HG02571 (cell line): ENCODE measurements at regions not wholly inside any gene's neighbourhood (a gene's known extent, or its start where the extent isn't known, plus 50 kb on each side); places are given as distances from the start of the nearest gene placed in this dataset.

Source experiments
- ATAC-seq: cut with Tn5 transposase; IDR thresholded peaks from one replicate; pipeline ENCODE4 v1.9.1; 2021; ENCODE audit warnings: mild to moderate bottlenecking, moderate library complexity; ENCODE audit not compliant: unreplicated experiment

DNA sequence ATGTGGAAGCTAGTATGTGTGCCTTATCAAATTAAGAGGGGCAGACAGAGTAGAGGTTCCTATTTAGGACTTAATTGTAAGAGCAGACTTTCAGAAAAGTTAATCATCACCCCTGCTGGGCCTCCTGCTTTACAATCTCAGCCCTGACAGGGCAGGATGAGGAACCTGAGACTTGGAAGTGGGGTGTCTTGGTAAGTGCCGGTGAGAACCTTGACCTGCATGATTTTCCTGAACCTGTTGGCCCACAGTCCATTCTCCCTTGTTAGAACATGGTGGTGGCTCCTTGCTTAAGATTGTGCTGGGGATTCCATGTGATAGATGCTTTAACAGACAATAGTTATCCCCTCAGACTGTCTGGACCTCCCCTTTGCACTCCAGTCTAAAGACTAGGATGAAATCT, 141.7 kb upstream of the TMEM72 start:
- no peak for ATAC-seq

DNA sequence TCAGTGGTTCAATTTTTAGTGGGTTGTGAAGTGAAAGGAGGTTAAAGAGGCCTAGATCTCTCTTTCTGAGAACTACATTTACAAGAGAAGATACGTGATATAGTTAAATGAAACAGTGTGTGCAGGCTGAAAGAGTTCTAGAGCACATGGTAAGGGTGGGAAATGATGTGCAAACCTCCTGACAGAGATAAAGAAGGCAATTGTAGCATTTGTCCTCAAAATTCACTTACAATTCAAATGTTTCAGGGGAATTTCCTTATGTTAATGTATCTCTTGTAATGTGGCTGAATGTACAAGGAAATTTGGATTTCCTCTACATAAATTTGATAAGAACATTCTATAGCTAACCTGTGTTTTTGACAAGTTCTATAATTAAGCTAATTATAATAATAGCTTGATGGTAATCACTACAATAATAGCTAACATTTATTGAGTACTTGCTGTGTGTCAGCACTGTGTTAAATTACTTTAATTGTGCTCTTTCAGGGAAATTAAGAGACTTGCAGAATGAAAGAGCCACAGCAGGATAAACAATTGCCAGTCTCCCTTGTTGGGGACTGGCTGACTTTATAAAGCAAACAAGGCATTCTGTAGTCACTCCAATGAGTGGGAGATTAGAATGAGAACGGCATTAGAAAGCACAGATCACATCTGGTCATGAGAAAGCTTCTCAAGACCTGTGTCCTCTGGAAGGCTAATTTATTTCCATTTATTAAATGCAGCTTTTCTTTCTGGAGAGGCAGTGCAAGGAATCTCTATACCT, 139.7 kb upstream of the TMEM72 start:
- no peak for ATAC-seq

- ATAC-seq: no peak
Observed at GRCh38 chr10:44773565-44773964, 137.6 kb upstream of the TMEM72 start.

DNA sequence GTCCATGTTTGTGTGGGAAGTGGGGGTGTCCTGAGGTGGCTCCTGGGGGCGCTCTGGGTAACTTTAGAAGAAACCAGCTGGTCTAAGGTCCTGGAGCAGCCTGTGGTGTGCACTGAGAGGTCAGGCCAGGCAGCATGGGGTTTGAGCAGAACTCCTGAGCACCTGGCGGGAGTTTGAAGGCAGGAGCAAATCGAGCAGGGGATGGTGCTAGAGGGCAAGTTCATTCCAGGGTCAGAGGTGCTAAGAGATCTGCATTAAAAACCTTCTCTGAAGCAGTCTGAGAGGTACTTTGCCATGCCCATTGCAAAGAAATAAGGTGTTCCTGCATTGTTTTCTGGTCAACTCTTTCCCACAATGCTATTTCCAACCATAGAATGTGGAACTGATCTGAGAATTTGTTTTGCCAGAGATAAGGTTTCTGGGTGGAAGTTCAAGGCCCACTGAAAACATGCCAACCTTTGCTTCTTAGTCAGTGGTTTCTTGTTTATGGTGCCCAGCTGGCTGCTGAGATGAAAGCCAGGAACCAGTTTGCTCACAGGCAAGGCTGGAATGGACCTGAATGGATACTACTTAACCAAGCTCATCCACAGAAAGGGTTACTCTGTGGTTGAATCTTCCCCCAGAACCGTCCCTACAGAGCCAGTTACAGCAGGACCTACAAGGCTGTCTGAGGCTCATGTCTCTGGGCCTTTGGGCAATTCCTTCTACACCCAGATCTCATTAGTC, 136.3 kb upstream of the TMEM72 start:
- no peak for ATAC-seq

DNA sequence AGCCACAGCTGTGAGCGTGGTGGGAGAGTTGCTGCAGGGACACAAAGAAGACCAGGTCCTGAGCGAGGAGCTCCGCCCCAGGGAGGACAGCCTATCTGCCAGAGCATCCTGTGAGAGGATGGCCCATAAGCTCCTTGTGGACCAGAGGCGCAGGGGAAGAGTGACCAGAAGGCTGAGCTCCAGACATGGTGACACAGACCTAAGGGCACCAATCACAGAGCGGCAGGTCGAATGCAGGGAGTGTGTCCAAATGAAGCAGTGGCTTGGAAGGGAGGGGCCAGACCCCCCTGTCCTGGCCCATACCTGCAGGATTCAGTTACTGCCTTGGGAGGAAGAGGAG, 135.8 kb upstream of the TMEM72 start:
- ATAC-seq: no peak

DNA sequence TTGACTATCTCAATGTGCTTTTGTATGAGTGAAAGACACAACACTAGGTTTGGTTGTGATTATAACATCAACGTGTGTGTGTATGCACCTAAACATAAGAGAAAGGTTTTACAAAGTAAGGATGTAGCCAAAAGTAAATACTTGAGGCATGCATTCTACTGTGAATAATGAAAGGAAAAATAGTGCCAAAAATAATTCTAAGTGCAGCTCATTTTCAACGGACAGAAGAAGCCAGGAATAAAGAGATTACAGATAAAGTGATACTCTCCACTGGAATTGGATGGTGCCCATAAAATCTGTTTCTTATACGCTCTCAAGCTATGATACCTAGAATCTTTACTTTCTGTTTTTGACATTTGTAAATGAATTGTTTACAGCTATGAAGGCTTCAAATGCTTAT, 135.0 kb upstream of the TMEM72 start:
- no peak for ATAC-seq

GRCh38 chr10:44779511-44779910, 131.6 kb upstream of the TMEM72 start:
- no peak for ATAC-seq

GRCh38 chr10:44780426-44780825, 130.7 kb upstream of the TMEM72 start:
- ATAC-seq: no peak

DNA sequence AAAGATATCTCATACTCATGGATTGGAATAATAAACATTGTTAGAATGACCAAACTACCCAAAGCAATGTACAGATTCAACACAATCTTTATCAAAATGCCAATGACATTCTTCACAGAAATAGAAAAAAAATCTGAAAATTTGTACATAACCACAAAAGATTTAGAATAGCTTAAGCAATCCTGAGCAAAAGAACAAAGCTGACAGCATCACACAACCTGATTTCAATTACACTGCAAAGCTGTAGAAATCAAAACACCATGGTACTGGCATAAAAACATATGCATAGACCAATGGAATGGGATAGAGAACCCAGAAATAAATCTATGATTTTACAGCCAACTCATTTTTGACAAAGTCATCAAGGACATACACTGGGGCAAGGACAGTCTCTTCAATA, 130.0 kb upstream of the TMEM72 start:
- ATAC-seq: no peak

- no peak for ATAC-seq
Observed at GRCh38 chr10:44786286-44786850, 124.8 kb upstream of the TMEM72 start.

- ATAC-seq: no peak
Observed at GRCh38 chr10:44787480-44788075, 123.6 kb upstream of the TMEM72 start.

GRCh38 chr10:44788147-44789129, 122.7 kb upstream of the TMEM72 start:
- no peak for ATAC-seq

GRCh38 chr10:44792119-44792775, 118.9 kb upstream of the TMEM72 start:
- ATAC-seq: no peak

DNA sequence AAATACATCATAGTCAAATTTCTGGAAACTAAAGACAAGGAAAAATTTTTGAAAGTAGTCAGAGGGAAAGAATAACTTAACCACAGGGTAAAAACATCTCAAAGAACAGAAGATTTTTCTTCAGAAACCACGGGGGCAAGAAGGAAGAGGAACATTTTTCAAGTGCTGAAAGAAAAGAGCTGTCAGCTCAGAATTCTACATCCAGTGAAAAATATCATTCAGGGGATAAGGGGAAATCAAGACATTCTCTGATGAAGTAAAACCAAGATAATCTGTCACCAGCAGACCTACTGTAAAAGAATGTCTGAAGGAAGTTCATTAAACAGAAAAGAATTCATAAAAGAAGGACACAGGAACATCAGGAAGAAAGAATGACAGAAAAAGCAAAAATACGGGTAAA, 111.2 kb upstream of the TMEM72 start:
- no peak for ATAC-seq

DNA sequence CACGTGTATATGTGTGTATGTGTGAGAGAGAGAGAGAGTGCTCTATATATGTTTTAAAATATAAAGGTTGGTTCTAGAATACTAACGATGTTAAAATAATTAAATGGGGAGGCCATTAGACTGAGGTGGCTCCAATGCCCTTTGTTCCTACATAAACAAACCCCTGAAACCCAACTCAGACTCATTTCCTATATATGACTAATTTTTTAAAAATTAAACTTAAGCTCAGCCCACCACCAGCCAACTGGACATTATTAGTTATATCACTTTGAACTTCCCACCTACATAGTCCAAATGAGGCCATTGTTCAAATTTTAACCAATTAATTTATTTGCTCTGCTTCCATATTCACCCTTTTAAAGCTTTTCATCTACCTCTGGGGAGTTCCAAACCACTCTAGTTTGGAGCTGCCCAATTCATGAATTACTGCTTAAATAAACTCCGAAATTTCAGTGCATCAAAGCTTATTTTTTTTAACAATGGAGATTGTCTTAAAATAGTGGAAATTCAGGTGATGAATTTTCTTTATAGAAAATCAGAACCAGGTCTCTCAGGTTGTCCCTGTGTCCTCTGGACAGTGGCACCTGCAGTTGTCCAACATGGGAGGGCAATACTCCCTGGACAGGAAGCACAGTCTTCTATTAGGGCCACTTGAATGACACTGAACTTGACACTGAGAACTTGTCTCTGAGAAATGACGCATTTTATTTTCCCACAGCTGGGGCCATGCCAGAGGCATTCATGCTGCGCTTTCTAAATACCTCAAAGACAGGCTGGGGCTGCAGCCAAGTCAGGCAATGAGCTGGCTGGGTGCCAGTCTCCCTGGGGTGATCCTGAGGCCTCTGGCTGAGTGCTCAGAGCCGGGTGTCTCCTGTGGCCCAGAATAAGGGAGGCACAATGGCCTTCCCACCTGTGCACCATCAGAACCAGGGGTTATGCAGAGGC, 109.5 kb upstream of the TMEM72 start:
- no peak for ATAC-seq

GRCh38 chr10:44803862-44804261, 107.3 kb upstream of the TMEM72 start:
- ATAC-seq: no peak

DNA sequence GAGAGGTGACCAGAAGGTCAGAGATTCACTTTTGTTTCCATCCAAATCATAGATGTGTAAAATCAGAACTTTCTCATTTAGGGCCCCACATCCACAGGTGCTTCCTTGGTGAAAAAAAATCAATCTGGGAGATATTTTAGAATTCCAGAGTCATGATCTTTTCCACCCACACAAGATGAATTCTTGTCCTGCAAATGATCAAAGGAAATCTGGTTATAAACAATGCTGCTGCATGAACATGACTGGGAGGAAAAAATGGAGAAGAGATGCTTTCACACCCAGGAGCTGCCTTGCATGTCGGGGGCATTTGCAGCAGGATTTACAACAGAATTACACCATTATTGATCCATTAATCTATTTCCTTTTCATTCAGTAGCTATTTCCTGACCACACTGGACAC, 106.5 kb upstream of the TMEM72 start:
- no peak for ATAC-seq

- no peak for ATAC-seq
Observed at GRCh38 chr10:44805466-44806210, 105.5 kb upstream of the TMEM72 start.
